Vagina (tissue), 2 donors: ENCODE measurements at regions not wholly inside any gene's neighbourhood (a gene's known extent, or its start where the extent isn't known, plus 50 kb on each side); places are given as distances from the start of the nearest gene placed in this dataset.
"Not testable (repeated sequence)": the region's sequence is repeated elsewhere in the genome, so short reads cannot be mapped to it uniquely, and the experiment has no call there.

Experiments
- DNase-seq, 2 donors: peaks; one replicate each; pipeline ENCODE4 v3.0.0-alpha.2; 2017; ENCODE audit errors: extremely low spot score in 2 of 2
- H3K27ac ChIP-seq: fragments of 200-600 bp; sonication (generic); one replicate; pipeline ENCODE4 v1.5.1; 2019
- H3K27me3 ChIP-seq: fragments of 200-600 bp; sonication (generic); one replicate; pipeline ENCODE4 v1.5.1; 2019
- H3K36me3 ChIP-seq, 2 donors: fragments of 200-600 bp; sonication (generic); one replicate each; pipeline ENCODE4 v1.5.1; 2017 to 2019
- H3K4me1 ChIP-seq: fragments of 200-600 bp; sonication (generic); one replicate; pipeline ENCODE4 v1.5.1; 2019
- H3K4me3 ChIP-seq, 2 donors: fragments of 200-600 bp; sonication (generic); 1 replicate in 1 of 2; 2 replicates in 1 of 2; pipeline ENCODE4 v1.5.1; 2016 to 2019
- H3K9me3 ChIP-seq: fragments of 200-600 bp; sonication (generic); one replicate; pipeline ENCODE4 v1.5.1; 2019
- CTCF ChIP-seq, 3 experiments: fragments of 450-650 bp in 2 of 3; fragments of 200-600 bp in 1 of 3; sonication (generic) in 1 of 3; IDR thresholded peaks; one replicate each; pipeline ENCODE4 v1.5.1; 2017 to 2019; ENCODE audit warnings: antibody characterized with exemption in 3 of 3, mild to moderate bottlenecking in 2 of 3, moderate library complexity in 2 of 3
- POLR2A ChIP-seq, 2 donors: fragments of 450-650 bp; IDR thresholded peaks; one replicate each; pipeline ENCODE4 v1.6.1; 2017; ENCODE audit warnings: antibody characterized with exemption in 2 of 2, mild to moderate bottlenecking in 2 of 2, moderate library complexity in 2 of 2
- POLR2AphosphoS5 ChIP-seq, 2 donors: sonication (generic); formaldehyde crosslinking; IDR thresholded peaks; one replicate each; pipeline ENCODE4 v1.9.0; 2017; ENCODE audit warnings: antibody characterized with exemption in 2 of 2, mild to moderate bottlenecking in 2 of 2, low read depth in 1 of 2; ENCODE audit not compliant: insufficient read depth in 1 of 2
- intact Hi-C: fragments of 100-400 bp; cut with DNase I; formaldehyde crosslinking; loops from one replicate; pipeline ENCODE4 v1.15.1; 2023

- TF ChIP-seq POLR2AphosphoS5 (IDR thresholded peaks at IDR 0.05; ENCODE audit: insufficient read depth in 1 of 2, low read depth in 1 of 2) = no peak
- TF ChIP-seq CTCF (IDR thresholded peaks at IDR 0.05) = no peak
- TF ChIP-seq POLR2A (IDR thresholded peaks at IDR 0.05) = no peak
- no peaks in the 10 kb centered on the region for H3K4me1 ChIP-seq
- H3K27me3 ChIP-seq = no peaks in the 10 kb centered on the region
- H3K4me3 ChIP-seq = no peak overlapping the region
- no peak for DNase-seq
- no peaks in the 10 kb centered on the region for H3K9me3 ChIP-seq
- no peaks in the 10 kb centered on the region for H3K36me3 ChIP-seq
- H3K27ac ChIP-seq = no peak overlapping the region
- intact Hi-C loops = no loop called here
These were observed 347.4 kb upstream of the EPHA5 start for GRCh38 chr4:66017671-66018070.

DNA sequence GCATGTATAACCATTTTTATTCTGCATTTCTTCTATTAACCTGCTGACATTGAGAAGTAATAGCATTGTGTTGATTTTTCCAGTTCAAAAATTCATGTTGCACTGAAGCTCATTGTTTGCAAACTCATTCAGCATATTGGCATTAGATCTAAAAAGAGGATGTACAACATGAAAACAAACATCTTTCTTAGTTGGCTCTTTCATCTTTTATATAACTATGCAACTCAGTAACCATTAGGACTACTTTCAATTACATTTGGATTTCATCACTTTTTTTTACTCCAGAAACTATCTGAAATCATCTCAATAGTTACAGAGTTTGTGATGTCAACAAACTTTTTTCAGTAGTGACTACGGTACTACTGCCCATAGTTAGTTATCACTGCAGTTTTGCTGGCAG is 346.0 kb upstream of the EPHA5 start:
- Histone ChIP-seq H3K4me1 (no peaks in the 10 kb centered on the region), H3K27ac (no peak overlapping the region), H3K4me3 (no peak overlapping the region), H3K27me3 (no peaks in the 10 kb centered on the region), H3K36me3 (no peaks in the 10 kb centered on the region), H3K9me3 (no peaks in the 10 kb centered on the region)
- DNase-seq = no peak
- intact Hi-C loops = no loop called here
- no peak for TF ChIP-seq POLR2A (IDR thresholded peaks at IDR 0.05)
- TF ChIP-seq POLR2AphosphoS5 (IDR thresholded peaks at IDR 0.05; ENCODE audit: insufficient read depth in 1 of 2, low read depth in 1 of 2) = no peak
- TF ChIP-seq CTCF (IDR thresholded peaks at IDR 0.05) = no peak

DNA sequence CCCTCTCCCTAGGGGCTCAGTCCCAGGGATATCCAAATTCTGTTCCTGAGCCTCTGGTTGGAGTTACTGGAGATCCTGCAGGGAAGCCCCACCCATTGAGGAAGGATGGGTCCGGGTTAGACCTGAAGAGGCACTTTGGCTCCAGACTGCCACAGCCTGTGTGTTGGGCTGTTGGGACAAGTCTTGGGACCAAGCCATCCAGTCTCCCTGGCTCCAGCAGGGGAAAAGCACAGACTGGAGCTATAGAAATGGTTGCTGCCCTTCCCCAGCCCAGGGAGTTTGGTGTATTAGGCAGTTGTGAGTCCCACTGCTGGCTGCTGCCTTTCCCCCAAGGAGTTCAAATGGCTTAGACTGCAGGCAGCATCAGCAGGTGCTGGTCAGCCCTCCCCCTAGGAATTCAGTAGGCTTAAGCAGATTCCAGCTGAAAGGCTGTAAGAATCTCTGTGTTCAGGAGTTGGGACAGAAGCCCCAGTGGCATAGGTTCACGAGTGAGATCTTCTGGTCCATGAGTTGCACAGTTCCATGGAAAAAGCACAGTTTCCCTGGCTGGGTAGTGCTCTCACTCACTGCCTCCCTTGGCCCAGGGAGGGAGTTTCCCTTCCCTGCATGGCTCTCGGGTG is 344.0 kb upstream of the EPHA5 start:
- no peak for DNase-seq
- Histone ChIP-seq H3K36me3 (no peaks in the 10 kb centered on the region), H3K9me3 (no peaks in the 10 kb centered on the region), H3K27ac (no peak overlapping the region), H3K4me3 (no peak overlapping the region), H3K4me1 (no peaks in the 10 kb centered on the region), H3K27me3 (no peaks in the 10 kb centered on the region)
- intact Hi-C loops = no loop called here
- TF ChIP-seq POLR2AphosphoS5 (IDR thresholded peaks at IDR 0.05; ENCODE audit: insufficient read depth in 1 of 2, low read depth in 1 of 2) = no peak
- no peak for TF ChIP-seq CTCF (IDR thresholded peaks at IDR 0.05)
- TF ChIP-seq POLR2A (IDR thresholded peaks at IDR 0.05) = no peak

DNA sequence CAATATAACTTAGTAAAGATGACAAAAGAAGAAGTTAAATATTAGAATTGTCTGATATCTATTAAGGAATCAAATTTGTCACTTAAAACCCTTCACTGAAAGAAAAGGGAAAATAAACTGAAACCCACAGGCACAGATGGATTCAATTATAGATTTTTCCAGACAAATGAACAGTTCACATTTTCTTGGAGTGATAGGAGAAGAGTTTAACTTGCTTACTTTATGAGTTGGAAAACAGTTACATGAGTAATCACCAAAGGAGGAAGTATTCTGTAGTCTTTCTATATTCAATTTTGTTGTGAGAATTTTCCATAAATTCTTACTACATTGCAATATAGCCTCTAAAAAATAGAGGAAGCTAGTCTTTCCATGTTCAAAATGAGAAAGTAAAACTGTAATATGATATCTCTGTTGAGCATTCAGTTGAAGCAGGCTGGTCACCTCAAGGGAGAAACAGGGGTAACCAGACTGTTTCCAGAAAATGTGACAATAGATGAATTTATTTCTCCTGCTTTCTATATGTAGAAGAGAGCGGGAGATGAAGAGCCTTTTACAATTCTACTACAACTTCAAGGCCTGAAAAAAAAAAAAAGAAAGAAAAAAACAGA is 330.3 kb upstream of the EPHA5 start:
- TF ChIP-seq POLR2AphosphoS5 (IDR thresholded peaks at IDR 0.05; ENCODE audit: insufficient read depth in 1 of 2, low read depth in 1 of 2) = no peak
- no peak for TF ChIP-seq POLR2A (IDR thresholded peaks at IDR 0.05)
- no peak for TF ChIP-seq CTCF (IDR thresholded peaks at IDR 0.05)
- Histone ChIP-seq H3K36me3 (no peaks in the 10 kb centered on the region), H3K27me3 (no peaks in the 10 kb centered on the region), H3K27ac (no peak overlapping the region), H3K4me3 (no peak overlapping the region), H3K9me3 (no peaks in the 10 kb centered on the region), H3K4me1 (no peaks in the 10 kb centered on the region)
- DNase-seq = no peak
- intact Hi-C loops = no loop called here

- H3K4me3 ChIP-seq = no peak overlapping the region
- DNase-seq = no peak
- H3K27ac ChIP-seq = no peak overlapping the region
- no peaks in the 10 kb centered on the region for H3K36me3 ChIP-seq
- H3K9me3 ChIP-seq = no peaks in the 10 kb centered on the region
- intact Hi-C loops = no loop called here
- H3K4me1 ChIP-seq = no peaks in the 10 kb centered on the region
- no peaks in the 10 kb centered on the region for H3K27me3 ChIP-seq
- no peak for TF ChIP-seq POLR2AphosphoS5 (IDR thresholded peaks at IDR 0.05; ENCODE audit: insufficient read depth in 1 of 2, low read depth in 1 of 2)
- no peak for TF ChIP-seq POLR2A (IDR thresholded peaks at IDR 0.05)
- TF ChIP-seq CTCF (IDR thresholded peaks at IDR 0.05) = no peak
These were observed 329.2 kb upstream of the EPHA5 start for GRCh38 chr4:65999518-65999871.

- H3K9me3 ChIP-seq, H3K4me3 ChIP-seq, H3K36me3 ChIP-seq, H3K4me1 ChIP-seq, intact Hi-C loops, DNase-seq, H3K27me3 ChIP-seq, H3K27ac ChIP-seq: not testable (repeated sequence)
These were observed 328.7 kb upstream of the EPHA5 start for GRCh38 chr4:65998807-65999517.
